ENCODE measurements at regions not wholly inside any gene's neighbourhood (a gene's known extent, or its start where the extent isn't known, plus 50 kb on each side); places are given as distances from the start of the nearest gene placed in this dataset.

GRCh38 chr2:223196331-223196730 is 144.3 kb downstream of the KCNE4 start:
- H3K27me3 Mint-ChIP-seq = no peaks in the 10 kb centered on the region
- H3K4me3 Mint-ChIP-seq = no peak overlapping the region
- H3K36me3 Mint-ChIP-seq = no peaks in the 10 kb centered on the region
- H3K4me1 Mint-ChIP-seq = no peaks in the 10 kb centered on the region
- ATAC-seq (no peak), DNase-seq (no peak)
- no peaks in the 10 kb centered on the region for H3K9me3 Mint-ChIP-seq (ENCODE audit: low read depth)
- CTCF ChIA-PET = no interaction called here
- H3K27ac Mint-ChIP-seq = no peak overlapping the region

GRCh38 chr2:223197046-223197445 is 145.1 kb downstream of the KCNE4 start:
- DNase-seq (no peak), ATAC-seq (no peak)
- H3K4me3 Mint-ChIP-seq = no peak overlapping the region
- no peaks in the 10 kb centered on the region for H3K27me3 Mint-ChIP-seq
- no peaks in the 10 kb centered on the region for H3K36me3 Mint-ChIP-seq
- CTCF ChIA-PET = no interaction called here
- H3K9me3 Mint-ChIP-seq (ENCODE audit: low read depth) = no peaks in the 10 kb centered on the region
- no peak overlapping the region for H3K27ac Mint-ChIP-seq
- H3K4me1 Mint-ChIP-seq = no peaks in the 10 kb centered on the region

GRCh38 chr2:223199531-223200515 is 147.8 kb downstream of the KCNE4 start:
- Mint-ChIP-seq H3K36me3 (no peaks in the 10 kb centered on the region), H3K4me1 (no peaks in the 10 kb centered on the region), H3K4me3 (no peak overlapping the region), H3K27ac (no peak overlapping the region), H3K9me3 (ENCODE audit: low read depth) (no peaks in the 10 kb centered on the region), H3K27me3 (no peaks in the 10 kb centered on the region)
- DNase-seq (no peak), ATAC-seq (no peak)
- CTCF ChIA-PET = no interaction called here

- no peak overlapping the region for H3K27ac Mint-ChIP-seq
- no peak overlapping the region for H3K4me3 Mint-ChIP-seq
- H3K36me3 Mint-ChIP-seq = no peaks in the 10 kb centered on the region
- no peaks in the 10 kb centered on the region for H3K4me1 Mint-ChIP-seq
- ATAC-seq = no peak
- CTCF ChIA-PET = no interaction called here
- DNase-seq = no peak
- no peaks in the 10 kb centered on the region for H3K27me3 Mint-ChIP-seq
- no peaks in the 10 kb centered on the region for H3K9me3 Mint-ChIP-seq (ENCODE audit: low read depth)
These were observed 152.3 kb downstream of the KCNE4 start for GRCh38 chr2:223203971-223204929.

GRCh38 chr2:223210489-223210888 is 158.5 kb downstream of the KCNE4 start:
- Mint-ChIP-seq H3K27ac (no peak overlapping the region), H3K27me3 (no peaks in the 10 kb centered on the region)
- CTCF ChIA-PET = no interaction called here

GRCh38 chr2:223214394-223215253 is 162.6 kb downstream of the KCNE4 start:
- H3K27ac Mint-ChIP-seq = no peak overlapping the region
- no peaks in the 10 kb centered on the region for H3K4me1 Mint-ChIP-seq
- no peaks in the 10 kb centered on the region for H3K27me3 Mint-ChIP-seq
- DNase-seq (no peak), ATAC-seq (no peak)
- no peak overlapping the region for H3K4me3 Mint-ChIP-seq
- CTCF ChIA-PET = no interaction called here
- H3K9me3 Mint-ChIP-seq (ENCODE audit: low read depth) = no peaks in the 10 kb centered on the region
- no peaks in the 10 kb centered on the region for H3K36me3 Mint-ChIP-seq

More at GRCh38 chr2:223210489-223210888, 158.5 kb downstream of the KCNE4 start:
- Mint-ChIP-seq H3K36me3 (no peaks in the 10 kb centered on the region), H3K9me3 (ENCODE audit: low read depth) (no peaks in the 10 kb centered on the region), H3K4me3 (no peak overlapping the region), H3K4me1 (no peaks in the 10 kb centered on the region)
- DNase-seq = no peak
- no peak for ATAC-seq

GRCh38 chr2:223215254-223215516 is 163.2 kb downstream of the KCNE4 start:
- Mint-ChIP-seq H3K9me3 (ENCODE audit: low read depth) (no peaks in the 10 kb centered on the region), H3K27me3 (no peaks in the 10 kb centered on the region), H3K27ac (no peak overlapping the region), H3K4me3 (no peak overlapping the region), H3K4me1 (no peaks in the 10 kb centered on the region), H3K36me3 (no peaks in the 10 kb centered on the region)
- ATAC-seq (no peak), DNase-seq (no peak)
- CTCF ChIA-PET = no interaction called here

GRCh38 chr2:223217373-223217772 is 165.4 kb downstream of the KCNE4 start:
- ATAC-seq = no peak
- Mint-ChIP-seq H3K9me3 (ENCODE audit: low read depth) (no peaks in the 10 kb centered on the region), H3K4me3 (no peak overlapping the region), H3K4me1 (no peaks in the 10 kb centered on the region), H3K27ac (no peak overlapping the region), H3K27me3 (no peaks in the 10 kb centered on the region), H3K36me3 (no peaks in the 10 kb centered on the region)
- CTCF ChIA-PET = no interaction called here
- DNase-seq = no peak

- Mint-ChIP-seq H3K9me3 (ENCODE audit: low read depth) (no peaks in the 10 kb centered on the region), H3K4me3 (no peak overlapping the region), H3K27me3 (no peaks in the 10 kb centered on the region), H3K4me1 (no peaks in the 10 kb centered on the region), H3K27ac (no peak overlapping the region), H3K36me3 (no peaks in the 10 kb centered on the region)
- DNase-seq (no peak), ATAC-seq (no peak)
- CTCF ChIA-PET = no interaction called here
These were observed 166.7 kb downstream of the KCNE4 start for GRCh38 chr2:223218587-223219178.

- CTCF ChIA-PET = no interaction called here
- Mint-ChIP-seq H3K36me3 (no peaks in the 10 kb centered on the region), H3K27me3 (no peaks in the 10 kb centered on the region), H3K4me3 (no peak overlapping the region), H3K27ac (no peak overlapping the region), H3K9me3 (ENCODE audit: low read depth) (no peaks in the 10 kb centered on the region), H3K4me1 (no peaks in the 10 kb centered on the region)
- DNase-seq (no peak), ATAC-seq (no peak)
These were observed 168.1 kb downstream of the KCNE4 start for GRCh38 chr2:223219872-223220657.

- no peaks in the 10 kb centered on the region for H3K27me3 Mint-ChIP-seq
- CTCF ChIA-PET = no interaction called here
- no peak overlapping the region for H3K4me3 Mint-ChIP-seq
- H3K9me3 Mint-ChIP-seq (ENCODE audit: low read depth) = no peaks in the 10 kb centered on the region
- ATAC-seq (no peak), DNase-seq (no peak)
- H3K36me3 Mint-ChIP-seq = no peaks in the 10 kb centered on the region
- H3K27ac Mint-ChIP-seq = no peak overlapping the region
- H3K4me1 Mint-ChIP-seq = no peaks in the 10 kb centered on the region
These were observed 168.6 kb downstream of the KCNE4 start for GRCh38 chr2:223220658-223220925.

- Mint-ChIP-seq H3K4me3 (no peak overlapping the region), H3K27me3 (no peaks in the 10 kb centered on the region), H3K9me3 (ENCODE audit: low read depth) (no peaks in the 10 kb centered on the region), H3K4me1 (no peaks in the 10 kb centered on the region), H3K36me3 (no peaks in the 10 kb centered on the region), H3K27ac (no peak overlapping the region)
- CTCF ChIA-PET = no interaction called here
- DNase-seq (no peak), ATAC-seq (no peak)
These were observed 169.3 kb downstream of the KCNE4 start for GRCh38 chr2:223221139-223221835.

Measured in activated CD8-positive, alpha-beta memory T cell treated with anti-CD3 and anti-CD28 coated beads, Interleukin-2, amount 10 ng/mL, durations not matched to agents 7 days and 5 days (primary cell).